ENCODE measurements at regions not wholly inside any gene's neighbourhood (a gene's known extent, or its start where the extent isn't known, plus 50 kb on each side); places are given as distances from the start of the nearest gene placed in this dataset.

- H3K36me3 ChIP-seq (ENCODE audit: control insufficient read depth, insufficient read depth, low read length) = no peaks in the 10 kb centered on the region
- no peak overlapping the region for H3K4me3 ChIP-seq (replicated peaks; ENCODE audit: low read depth, low read length)
- no peak for DNase-seq (ENCODE audit: extremely low read depth, insufficient read length)
- no peak for TF ChIP-seq CTCF (IDR thresholded peaks at IDR 0.05; ENCODE audit: insufficient read depth, low read length, poor library complexity, severe bottlenecking)
- no peaks in the 10 kb centered on the region for H3K27me3 ChIP-seq (replicated peaks; ENCODE audit: control insufficient read depth, insufficient read depth, low read length)
These were observed 50.0 kb upstream of the ZNF280D start for GRCh38 chr15:56783156-56783856.

Measured in GM06990 (cell line).